ENCODE measurements at regions not wholly inside any gene's neighbourhood (a gene's known extent, or its start where the extent isn't known, plus 50 kb on each side); places are given as distances from the start of the nearest gene placed in this dataset.

GRCh38 chr17:52209507-52209906 lies 51.0 kb upstream of the CA10 start:
- no peak for TF ChIP-seq CTCF (IDR thresholded peaks at IDR 0.05; ENCODE audit: low read depth, low read length)
- TF ChIP-seq EZH2phosphoT487 (IDR thresholded peaks at IDR 0.05; ENCODE audit: low read depth): no peak
